ENCODE measurements at regions not wholly inside any gene's neighbourhood (a gene's known extent, or its start where the extent isn't known, plus 50 kb on each side); places are given as distances from the start of the nearest gene placed in this dataset.

DNA sequence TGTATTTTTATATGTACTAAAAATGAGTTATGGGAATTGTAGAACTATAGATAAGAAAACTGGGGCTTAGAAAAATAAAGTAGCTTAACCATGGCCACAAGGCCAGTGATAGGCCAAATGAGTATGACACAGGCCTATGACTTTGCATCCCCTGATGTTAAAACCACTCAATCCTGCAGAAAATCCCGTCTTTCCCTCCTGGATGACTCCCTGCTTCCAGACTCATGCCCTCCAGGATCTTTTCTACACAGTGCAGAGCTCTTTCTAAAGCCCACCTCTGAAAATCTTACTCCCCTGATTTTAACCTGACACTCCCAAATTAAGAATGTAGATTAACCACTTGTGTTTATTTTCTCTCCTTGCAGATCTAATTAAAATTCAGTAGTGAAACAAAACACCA, 489.2 kb upstream of the LRRN3 start:
- no peak for DNase-seq

DNA sequence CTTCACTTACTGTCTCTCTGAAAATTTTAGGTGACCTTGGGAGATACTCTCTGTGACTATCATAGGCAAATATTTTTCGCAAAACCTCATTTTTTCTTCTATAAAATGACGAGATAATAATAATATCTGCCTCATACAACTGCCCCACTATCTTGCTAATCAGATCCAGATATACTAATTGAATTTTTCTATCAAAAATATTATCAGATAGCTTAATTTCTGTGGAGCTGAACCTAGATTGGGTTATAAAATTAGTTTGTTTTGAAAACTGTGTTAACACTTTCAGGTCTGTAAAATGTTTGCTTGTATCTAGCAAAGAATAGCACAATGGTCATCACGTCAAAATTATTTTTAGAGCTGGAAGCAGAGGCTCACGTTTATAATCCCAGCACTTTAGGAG, 486.7 kb upstream of the LRRN3 start:
- no peak for DNase-seq

DNA sequence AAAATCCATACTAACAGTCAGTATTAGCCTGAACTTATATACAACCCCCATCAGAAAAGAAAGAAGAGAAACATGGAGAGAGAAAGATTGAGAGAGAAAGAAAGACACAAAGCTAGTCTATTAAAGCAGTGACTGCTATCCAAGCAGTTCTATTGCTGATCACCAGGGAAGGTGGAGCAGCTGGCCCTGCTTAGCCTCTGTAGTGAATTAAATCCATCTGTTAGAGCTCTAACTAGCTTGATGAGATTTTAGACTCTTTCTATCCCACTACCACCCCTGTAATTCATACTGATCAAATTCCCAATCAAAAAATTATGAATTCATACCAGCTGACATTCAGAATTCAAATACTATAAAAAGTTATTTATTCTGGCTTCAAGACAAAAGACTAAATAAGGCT, 486.0 kb upstream of the LRRN3 start:
- DNase-seq = no peak

DNA sequence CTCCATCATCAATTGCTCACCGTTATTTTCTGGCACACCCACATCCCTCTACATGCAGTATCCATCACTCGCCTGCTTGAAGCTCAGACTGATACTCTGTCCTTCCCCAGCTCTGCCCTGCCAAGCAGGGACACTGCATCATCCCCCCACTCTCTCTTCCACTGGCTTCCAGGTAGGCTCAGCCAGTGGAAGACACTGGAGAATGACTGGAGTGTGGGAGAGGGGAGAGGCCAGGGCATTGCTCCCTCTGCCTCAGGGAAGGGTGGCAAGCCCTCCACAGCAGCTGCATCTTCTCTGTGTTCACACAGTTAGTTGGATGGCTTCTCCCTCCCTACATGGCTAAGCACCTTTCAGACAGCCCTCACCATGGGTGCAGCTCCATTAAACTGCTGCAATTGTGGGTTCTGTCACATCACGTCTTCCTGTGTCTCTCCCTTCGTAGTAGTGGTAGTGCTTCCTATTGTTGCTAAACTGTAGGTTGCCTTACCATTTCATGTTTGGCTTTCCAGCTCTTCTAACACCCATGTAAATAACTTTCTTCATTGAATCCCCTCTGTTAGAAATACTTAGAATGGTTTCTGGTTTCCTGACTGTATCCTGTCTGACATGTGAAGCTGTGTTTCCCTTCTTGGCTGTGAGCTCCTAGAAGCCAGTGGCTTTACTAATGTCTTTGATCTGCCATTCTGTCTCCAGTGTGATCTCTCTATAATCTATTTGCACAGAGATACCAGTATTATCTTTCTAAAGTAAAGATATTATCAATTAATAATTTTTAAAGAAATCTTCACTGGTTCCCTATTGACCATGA, 483.7 kb upstream of the LRRN3 start:
- DNase-seq = no peak

DNA sequence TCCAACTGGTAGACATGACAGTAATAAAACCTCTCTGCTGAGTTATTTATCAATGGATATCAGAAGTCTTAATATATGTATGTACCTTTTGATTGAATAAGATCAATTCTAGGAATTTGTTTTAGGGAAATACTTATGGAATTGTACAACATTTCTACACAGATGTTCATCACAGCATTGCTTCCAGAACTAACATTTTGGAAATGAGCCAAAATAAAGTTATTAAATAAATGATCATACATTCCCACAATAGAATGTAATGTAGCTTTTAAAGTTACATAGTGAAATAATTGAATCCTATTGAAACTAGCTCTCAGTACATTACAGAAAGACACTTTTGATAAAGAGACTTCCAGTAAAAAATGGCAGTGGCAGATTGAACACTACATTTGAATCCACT, 481.6 kb upstream of the LRRN3 start:
- DNase-seq = no peak

DNA sequence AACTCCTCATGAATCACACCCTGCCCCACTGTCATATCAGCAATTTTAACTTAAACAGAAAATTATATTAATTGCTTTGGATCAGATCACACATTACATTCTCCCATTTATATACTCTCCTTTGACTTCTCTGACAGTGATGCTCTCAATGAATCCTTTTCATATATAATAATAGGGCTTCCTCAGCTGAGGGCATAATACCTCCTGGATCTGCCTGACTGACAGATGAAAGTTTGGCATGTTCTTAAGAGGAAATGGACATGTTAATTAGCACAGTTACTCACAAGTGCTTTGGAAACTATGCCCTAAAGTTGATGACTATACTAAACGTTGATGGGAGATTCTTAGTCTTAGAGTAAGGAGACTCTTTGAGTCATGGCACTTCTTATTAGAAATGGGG, 478.2 kb upstream of the LRRN3 start:
- DNase-seq = no peak

Data from inflammatory macrophage (primary cell).